DND-41 (cell line): ENCODE measurements at regions not wholly inside any gene's neighbourhood (a gene's known extent, or its start where the extent isn't known, plus 50 kb on each side); places are given as distances from the start of the nearest gene placed in this dataset.

ENCODE experiments used
- EZH2 ChIP-seq: IDR thresholded peaks from 3 replicates; pipeline ENCODE4 v1.6.1; 2012; ENCODE audit warnings: borderline replicate concordance, low read depth, mild to moderate bottlenecking, moderate library complexity, low read length, inconsistent platforms; ENCODE audit not compliant: severe bottlenecking
- TF ChIP-seq, protein P1 (sequence below): IDR thresholded peaks from 2 replicates; pipeline ENCODE4 v1.5.1; 2012; ENCODE audit warnings: borderline replicate concordance, low read length, moderate library complexity, mild to moderate bottlenecking; ENCODE audit not compliant: poor library complexity, severe bottlenecking; ENCODE audit errors: extremely low read depth

DNA sequence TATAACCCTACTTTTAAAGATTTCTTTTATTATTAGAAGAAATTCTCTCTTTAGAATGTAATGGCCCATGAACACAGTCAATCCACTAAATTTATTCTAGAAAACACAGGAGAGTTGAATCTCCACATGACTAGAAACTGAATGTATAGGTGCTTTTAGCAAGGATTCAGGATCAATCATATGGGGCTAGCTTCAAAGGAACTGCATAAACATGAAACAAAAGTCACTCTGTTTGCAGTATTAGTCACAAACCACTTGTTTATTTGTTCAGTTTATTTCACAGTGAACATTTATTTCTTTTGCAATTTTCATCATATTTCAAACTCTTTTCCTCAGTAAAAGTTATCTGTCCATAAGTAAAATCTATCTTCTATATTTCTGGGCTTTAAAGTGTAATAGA, 1604.6 kb downstream of the PCDH18 start:
- TF ChIP-seq, protein P1, sequence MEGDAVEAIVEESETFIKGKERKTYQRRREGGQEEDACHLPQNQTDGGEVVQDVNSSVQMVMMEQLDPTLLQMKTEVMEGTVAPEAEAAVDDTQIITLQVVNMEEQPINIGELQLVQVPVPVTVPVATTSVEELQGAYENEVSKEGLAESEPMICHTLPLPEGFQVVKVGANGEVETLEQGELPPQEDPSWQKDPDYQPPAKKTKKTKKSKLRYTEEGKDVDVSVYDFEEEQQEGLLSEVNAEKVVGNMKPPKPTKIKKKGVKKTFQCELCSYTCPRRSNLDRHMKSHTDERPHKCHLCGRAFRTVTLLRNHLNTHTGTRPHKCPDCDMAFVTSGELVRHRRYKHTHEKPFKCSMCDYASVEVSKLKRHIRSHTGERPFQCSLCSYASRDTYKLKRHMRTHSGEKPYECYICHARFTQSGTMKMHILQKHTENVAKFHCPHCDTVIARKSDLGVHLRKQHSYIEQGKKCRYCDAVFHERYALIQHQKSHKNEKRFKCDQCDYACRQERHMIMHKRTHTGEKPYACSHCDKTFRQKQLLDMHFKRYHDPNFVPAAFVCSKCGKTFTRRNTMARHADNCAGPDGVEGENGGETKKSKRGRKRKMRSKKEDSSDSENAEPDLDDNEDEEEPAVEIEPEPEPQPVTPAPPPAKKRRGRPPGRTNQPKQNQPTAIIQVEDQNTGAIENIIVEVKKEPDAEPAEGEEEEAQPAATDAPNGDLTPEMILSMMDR: no peak
- no peak for TF ChIP-seq EZH2
